RPMI8226 (cell line): ENCODE measurements at regions not wholly inside any gene's neighbourhood (a gene's known extent, or its start where the extent isn't known, plus 50 kb on each side); places are given as distances from the start of the nearest gene placed in this dataset.
"Not testable (repeated sequence)": the region's sequence is repeated elsewhere in the genome, so short reads cannot be mapped to it uniquely, and the experiment has no call there.

Source experiments
- DNase-seq: peaks from one replicate; pipeline ENCODE4 v3.0.0-alpha.2; 2015

DNA sequence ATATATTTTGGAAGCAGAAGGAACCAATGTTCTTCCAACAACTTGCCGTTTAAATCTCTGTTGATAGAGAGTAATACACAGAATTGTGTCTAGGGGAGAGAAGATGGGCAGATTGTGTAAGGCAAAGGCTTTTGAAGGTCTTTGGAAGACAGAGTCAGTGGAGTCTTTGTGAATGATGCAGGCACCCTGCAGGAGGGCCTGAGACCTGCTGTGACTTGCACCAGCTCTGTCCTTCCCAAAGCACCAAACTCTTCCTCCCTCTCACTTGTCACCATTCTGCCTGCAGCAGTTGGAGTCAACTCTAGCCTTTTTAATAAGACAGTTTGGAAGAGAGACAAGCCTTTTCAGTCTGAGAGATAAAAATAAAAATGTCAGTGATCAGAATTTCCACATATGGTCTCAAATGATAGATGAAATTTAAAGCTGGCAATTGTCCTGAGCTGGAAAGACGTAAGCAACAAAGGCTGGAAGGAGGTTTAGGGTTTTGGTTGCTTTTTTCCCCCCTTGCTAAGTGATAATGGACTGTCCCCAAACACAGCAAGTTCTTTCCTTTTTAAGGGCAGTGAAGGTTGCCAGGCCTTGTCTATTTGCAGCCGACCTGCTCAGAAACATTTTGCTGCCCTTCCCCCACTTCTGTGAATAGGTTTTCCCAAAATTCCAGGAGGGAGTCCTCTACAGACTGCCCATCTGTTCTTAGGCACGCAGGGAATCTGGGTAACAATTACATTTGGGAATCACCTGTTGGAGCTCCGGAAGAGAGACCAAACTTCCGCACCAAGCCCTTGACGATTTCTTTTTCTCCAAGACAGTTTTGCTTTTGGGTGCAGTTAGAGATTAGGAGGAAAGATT is 103.0 kb upstream of the NTF3 start:
- DNase-seq, result no peak

DNA sequence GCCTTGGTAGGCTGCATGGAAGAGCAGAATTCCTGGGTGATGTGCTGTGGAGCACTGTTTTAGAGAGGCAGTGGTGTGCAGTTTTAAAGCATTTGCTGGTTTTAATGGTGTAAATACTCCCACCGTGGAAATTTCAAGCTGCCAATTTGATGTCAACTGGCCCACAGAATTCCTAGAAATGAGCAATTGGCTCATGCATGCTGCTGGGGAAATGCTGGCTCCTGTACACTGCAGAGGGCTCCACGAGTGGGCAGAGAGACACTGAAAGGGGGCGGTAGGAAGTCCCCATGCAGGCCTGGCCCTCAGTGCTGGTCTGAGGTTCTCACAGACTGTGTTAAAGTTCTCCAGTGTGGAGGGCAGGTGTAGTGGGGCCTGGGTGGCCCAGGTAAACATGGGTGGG is 99.4 kb upstream of the NTF3 start:
- no peak for DNase-seq

DNA sequence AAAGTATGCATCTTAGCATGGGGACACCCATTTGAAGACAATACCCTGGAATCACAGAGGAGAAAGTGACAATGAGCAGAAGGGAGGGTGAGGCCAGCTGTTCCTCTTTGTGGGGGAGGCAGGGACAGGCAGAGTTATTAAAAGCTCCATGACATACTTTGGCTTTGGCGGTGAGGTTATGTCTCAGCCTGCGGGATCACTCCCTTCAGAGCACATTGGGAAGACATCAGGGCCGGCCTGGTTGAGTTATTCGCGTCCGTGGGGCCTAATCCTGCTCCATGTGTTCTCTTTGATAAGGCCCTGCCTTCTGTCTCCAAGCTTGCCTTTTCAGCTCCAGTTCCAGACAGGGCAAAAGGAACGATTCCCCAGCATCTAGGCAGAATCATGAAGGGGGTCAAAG is 98.8 kb upstream of the NTF3 start:
- no peak for DNase-seq

DNA sequence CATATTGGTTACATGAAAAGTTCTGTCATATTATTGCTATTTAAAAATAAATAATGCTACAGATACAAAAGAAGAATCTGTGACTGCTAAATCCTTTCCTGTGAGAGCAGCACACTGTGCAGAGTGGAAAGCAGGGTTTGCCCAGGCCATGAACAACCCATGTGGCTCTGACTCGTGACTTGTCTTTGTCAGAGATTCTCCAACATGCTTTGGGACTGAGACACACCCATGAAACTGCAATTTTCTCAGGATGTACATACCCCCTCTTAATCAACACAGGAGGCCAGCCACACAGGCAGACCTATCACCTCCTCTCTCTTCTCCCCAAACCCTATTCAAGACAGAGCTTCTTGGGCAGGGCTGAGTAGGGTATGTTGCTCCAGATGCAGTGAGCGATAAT is 96.8 kb upstream of the NTF3 start:
- no peak for DNase-seq

DNA sequence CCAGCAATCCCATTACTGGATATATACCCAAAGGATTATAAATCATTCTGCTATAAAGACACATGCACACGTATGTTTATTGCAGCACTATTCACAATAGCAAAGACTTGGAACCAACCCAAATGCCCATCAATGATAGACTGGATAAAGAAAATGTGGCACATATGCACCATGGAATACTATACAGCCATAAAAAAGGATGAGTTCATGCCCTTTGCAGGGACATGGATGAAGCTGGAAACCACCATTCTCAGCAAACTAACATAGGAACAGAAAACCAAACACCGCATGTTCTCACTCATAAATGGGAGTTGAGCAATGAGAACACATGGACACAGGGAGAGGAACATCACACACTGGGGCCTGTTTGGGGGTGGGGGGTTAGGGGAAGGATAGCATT is 90.8 kb upstream of the NTF3 start:
- DNase-seq, result not testable (repeated sequence)

DNA sequence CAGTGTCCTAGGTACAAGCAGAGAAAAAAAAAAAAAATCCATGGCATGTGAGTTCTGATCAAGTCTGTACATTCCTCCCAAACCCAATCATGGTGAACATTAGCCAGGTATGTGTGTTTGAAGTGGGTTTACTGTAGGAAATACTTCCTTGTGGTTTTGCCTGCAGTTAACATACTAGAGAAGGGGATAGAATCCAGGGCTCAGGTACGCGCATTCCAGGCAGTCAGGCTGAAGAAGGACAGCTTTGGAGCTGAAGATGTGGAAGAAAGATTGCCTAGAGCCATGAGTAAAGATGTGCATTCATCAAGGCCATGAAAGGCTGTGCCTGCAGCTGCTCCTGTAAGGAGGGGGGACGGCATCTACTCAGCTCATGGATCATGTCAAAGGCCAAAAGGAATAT is 88.2 kb upstream of the NTF3 start:
- DNase-seq, result no peak

DNA sequence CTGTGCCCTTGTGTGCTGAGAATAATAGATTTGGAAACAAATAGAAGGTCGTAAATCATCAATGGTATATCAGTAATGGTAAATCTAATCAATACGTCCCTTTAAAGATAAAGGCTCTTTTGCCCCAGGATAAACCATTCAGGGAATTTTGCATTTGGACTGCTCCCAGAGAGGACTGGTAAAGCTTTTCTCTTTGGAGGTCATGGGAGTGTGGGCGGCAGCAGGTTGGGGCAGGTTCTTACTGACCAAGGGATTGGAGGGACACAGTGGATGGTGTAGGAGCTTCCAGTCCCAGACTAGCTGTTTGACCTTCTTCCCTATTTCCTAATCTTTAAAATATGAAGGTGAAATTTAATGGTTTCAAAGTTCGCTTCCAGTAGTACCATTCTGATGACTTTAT is 87.8 kb upstream of the NTF3 start:
- DNase-seq, result no peak

DNA sequence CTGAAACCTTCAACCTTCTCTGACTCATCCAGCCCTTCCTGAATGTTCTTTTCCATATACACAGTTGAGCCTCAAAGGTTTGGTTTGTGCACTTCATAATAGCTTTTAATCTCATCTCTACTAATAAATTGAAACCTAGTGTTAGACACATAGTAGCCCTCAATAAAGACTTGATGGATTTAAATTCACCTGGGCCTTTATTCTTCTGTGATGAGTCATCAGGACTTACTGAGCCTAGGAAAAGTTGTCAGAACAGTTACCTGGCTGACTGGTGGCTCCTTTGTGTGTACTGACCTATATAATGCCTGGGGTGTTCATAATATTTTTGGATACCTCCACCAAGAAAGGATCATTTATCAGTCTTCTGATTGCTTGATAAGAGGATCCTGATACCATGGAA is 86.4 kb upstream of the NTF3 start:
- DNase-seq, result no peak

DNA sequence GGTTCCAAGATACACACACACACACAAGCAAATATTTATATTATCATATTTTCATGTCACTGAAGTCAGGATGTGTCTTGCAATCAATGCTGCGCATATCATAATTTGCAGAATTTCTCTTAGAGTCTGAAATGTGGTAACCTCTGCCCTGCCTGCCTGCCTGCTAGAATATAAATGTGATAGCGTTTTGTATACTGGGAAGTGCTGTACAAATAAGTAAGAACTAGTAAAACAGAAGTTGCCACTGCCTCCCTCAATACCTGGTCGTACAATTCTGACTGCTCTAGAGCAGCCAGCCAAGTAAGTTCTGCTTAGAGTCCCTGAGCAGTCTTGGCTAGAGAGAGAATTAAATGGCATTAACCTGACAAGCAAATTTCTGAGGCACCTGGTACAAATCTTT is 83.9 kb upstream of the NTF3 start:
- no peak for DNase-seq

DNA sequence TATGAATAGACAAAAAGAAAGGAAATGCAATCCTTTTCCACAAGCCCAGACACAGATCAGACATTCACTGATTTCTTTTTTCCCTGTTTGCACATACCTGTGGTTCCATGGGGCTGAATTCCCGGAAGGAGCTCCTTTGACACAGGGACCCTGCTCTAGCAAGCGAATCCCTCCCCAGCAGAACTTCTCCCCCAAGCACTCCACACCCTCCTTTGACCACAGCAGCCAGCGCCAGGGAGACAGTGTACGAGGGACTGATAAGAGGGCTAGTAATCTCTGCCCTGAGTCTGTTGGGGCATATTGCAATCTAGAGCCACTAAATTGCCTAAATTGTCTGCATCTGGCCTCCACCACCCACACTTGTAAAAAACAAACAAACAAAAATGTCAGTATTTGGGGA is 83.4 kb upstream of the NTF3 start:
- DNase-seq, result no peak

DNA sequence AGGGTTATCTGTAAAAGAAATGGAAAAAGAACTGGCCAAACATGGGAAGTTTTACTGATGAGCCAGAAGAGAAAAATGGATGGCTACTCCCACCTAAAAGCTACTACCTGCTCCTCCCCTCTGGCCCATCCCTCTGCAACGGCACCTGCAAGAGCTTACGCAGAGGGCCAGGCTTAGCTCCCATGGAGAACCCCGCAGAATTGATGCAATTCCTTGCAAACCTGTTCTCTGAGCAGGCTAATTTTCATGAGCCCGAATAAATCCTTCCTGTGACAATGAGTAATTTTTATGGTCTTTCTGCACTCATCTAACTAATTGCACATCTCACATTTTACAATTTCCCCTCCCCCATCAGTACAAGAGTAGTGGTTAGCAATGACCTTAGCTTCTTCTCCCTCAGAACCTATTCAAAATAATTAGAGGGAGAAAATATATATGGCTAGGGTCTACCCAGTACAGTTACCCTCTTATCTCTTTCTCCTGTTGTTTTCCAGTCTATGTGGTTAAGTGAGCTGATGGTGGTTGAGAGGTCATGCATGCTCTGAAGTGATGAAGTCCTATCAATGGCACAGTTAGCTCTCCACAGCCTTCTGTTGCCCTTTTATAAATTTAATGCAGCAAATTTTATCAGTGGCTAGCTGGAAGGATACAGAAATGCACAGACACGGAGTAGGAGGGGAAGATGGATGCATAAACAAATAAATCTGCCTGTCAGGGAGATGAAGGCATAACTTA is 67.7 kb upstream of the NTF3 start:
- no peak for DNase-seq

DNA sequence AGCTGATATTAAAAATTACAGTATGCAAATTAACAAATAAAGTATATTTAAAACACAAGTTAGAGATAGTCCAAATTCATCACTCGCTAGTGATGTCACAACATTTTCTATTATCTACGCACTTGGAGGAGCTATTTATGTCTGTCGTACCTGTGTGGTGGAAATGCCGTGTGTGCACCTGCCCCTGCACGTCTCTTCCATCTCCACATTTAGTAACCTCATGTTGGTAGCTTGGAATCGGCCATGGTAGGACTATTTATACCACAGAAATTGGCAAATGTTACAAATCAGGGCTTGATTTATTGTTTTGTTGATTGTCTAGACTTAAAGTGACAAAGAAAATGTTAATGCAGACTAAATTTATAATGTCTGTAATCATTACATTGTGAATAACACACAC is 62.6 kb upstream of the NTF3 start:
- DNase-seq, result no peak

DNA sequence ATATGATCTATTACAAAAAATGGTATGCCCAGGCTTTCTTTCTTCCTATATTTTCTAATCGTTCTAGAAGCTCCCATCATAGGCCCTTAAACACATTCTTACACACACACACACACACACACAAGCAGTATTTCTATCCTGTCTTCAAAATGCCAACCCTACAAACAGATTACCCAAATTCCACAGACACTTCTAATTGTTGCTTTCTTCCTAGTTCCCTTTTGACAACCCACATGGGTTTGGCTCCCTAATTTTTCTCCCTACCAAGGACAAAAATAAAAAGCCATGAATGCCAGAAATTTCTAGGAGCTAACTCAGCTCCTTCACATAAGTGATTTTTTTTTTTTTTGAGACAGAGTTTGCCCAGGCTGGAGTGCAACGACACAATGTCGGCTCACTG is 60.3 kb upstream of the NTF3 start:
- no peak for DNase-seq

DNA sequence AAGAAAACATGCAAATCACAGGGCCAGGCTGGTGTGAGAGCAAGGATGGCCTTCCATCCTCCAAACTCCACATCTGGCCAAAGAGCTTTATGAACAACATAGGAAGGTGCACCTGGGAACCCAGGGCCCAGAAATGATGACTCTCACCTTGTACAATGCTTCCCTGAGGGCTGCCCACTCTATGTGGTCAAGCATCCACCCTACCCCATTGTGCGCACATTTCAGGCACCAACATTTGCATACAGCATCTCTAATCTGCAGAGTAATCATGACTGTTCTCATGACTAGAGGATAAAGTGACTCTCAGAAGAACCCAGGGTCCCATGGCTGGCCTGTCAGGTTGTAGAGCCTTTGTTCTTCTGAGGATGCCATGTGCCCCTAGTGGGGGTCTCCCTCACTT is 57.2 kb upstream of the NTF3 start:
- peak; percentile 91 for DNase-seq

DNA sequence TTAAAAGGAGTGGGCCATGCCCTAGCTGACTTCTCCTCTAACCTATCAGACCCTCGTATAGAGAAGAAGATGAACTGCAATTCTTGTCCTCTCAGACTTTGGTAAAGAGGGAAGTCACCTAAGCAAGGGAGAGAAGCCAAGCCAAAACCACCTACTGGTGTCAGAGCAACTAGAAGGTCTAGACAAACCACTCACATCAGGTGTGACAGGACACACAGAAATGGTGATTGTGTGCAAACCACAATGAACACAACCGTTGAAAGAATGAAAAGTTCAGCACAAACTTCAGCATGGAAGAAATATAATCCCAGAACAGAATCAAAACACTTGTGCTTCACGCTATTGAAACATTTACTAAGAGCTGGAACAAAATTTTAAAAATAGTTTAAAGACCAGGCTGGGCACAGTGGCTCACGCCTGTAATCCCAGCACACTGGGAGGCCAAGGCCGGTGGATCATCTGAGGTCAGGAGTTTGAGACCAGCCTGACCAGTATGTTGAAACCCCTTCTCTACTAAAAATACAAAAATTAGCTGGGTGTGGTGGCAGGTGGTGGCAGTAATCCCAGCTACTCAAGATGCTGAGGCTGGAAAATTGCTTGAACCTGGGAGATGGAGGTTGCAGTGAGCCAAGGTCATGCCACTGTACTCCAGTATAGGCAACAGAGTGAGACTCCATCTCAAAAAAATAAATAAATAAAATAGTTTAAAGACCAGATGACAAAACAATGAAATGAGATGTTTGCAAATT is 56.2 kb upstream of the NTF3 start:
- DNase-seq, result peak; percentile 91

DNA sequence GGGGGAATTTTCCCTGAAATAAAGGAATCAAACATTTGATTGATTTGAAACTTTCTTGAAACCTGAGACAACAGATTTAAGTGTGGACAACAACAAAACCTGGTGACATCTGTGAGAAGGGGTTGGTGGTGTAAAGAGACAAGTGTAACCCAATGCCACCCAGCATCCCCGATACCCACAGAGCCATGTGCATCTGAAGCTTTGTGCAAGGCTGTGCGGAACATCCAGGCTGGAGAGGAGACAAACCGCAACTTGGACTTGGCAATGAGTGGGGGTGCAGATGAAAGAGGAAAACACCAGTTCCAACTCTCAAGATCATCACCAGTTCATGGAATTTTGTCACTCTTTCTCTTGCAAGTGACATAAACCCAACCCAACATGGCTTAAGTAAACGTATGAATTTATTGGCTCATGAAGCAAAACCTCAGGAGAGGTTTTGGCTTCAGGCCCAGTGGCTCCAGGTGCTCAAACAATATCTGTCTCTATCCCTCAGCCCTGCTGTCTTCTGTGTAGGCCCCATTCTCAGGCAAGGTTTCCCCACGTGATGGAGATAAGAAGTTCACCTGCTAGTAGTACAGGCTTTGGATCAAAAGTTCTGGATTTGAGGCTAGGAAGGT is 55.2 kb upstream of the NTF3 start:
- DNase-seq, result peak; percentile 95

DNA sequence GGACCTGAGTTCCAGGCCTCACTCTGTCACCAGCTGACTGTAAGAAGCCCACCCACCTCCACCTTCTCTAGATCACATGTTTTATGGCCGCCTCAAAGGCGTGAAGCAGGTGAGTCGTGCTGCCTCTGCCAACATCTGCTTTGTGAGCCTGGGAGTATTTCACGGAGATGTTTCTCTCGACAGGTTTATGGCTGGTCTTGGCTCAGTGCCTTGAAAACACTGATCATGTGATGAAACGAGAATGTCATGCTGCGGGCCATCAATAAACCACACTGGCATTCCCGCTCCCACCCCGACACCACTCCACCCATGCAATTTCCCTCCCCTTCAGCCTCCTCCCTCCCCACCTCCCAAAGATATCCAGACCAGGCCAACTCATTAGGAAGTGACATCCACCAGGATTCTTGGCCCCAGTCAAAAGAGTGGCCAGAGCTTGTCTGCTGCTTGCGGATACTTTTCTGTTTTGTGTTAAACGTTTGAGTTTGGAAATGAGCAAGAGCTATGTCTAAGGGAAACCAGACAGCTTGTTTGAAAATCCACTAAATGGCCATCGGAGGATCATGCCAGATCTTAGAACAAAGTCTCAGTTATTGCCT is 53.8 kb upstream of the NTF3 start:
- peak; percentile 64 for DNase-seq

DNA sequence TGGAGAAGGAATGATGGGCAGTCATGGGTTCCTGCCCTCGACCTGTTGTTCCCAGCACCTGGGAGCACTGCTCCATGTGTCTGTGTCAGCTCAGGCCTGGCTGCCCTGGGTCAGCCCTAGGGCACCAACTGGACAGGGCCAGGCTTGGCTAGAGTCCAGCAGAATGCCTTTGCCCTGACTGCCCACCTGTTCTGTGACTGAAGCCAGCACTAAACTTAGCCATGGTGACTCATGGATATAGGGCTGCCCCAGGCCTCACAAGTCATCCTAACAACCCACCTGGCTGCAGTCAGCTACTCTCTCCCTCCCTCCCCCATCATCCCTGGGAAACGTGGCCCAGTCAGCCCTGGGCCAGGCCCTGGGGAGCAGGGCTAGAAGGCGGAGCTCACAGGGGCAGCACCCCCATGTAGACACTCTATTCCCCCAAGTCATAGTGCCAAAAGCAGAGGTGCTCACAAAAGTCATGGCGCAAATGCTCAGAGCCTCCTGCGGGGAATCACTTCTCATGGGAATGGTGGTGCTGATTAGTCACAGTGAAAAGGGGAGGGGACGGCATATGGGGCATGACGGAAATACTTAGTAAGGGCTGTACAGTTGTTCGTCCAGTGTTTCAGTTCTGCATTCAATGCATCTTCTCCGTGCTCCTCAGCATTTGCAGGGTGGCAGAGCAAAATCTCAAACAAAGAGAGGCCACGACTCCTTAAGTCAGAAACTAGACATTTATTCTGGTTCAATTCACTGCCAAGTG is 52.0 kb upstream of the NTF3 start:
- DNase-seq, result peak; percentile 95
